ENCODE measurements at regions not wholly inside any gene's neighbourhood (a gene's known extent, or its start where the extent isn't known, plus 50 kb on each side); places are given as distances from the start of the nearest gene placed in this dataset.

GRCh38 chr4:157706155-157706554, 466.7 kb downstream of the GASK1B start:
- no peak for DNase-seq (ENCODE audit: low spot score)
- no peak overlapping the region for H3K9ac ChIP-seq (ENCODE audit: low read depth, low read length, poor library complexity)
- H3K4ac ChIP-seq (ENCODE audit: low read length), result no peak overlapping the region
- H4K91ac ChIP-seq (ENCODE audit: low read depth, low read length, poor library complexity), result no peak overlapping the region
- H3K4me2 ChIP-seq (ENCODE audit: insufficient read depth, low read length, poor library complexity, severe bottlenecking), result no peak overlapping the region
- no peak overlapping the region for H2AFZ ChIP-seq (ENCODE audit: low read length)
- H2AK5ac ChIP-seq (ENCODE audit: low read depth, low read length), result no peak overlapping the region
- H4K8ac ChIP-seq (ENCODE audit: low read depth, low read length), result no peak overlapping the region
- H3K4me1 ChIP-seq (ENCODE audit: control insufficient read depth in 2 of 2, insufficient read depth in 1 of 2, low read depth in 1 of 2, low read length in 2 of 2), result peaks cover 0 to 1% of the 10 kb centered on the region in 2 donors
- no peak overlapping the region for H3K27ac ChIP-seq (replicated peaks; ENCODE audit: low read length)
- H2BK15ac ChIP-seq (ENCODE audit: low read length), result no peak overlapping the region
- no peaks in the 10 kb centered on the region for H3K27me3 ChIP-seq (ENCODE audit: control insufficient read depth in 3 of 3, insufficient read depth in 3 of 3, low read depth in 1 of 3, low read length in 3 of 3)
- no peak overlapping the region for H3K4me3 ChIP-seq (ENCODE audit: low read length in 2 of 2)
- no peak overlapping the region for H3K23ac ChIP-seq (ENCODE audit: low read depth, low read length, poor library complexity)
- H3K14ac ChIP-seq (ENCODE audit: low read length), result no peak overlapping the region
- H2BK120ac ChIP-seq (ENCODE audit: low read depth, low read length), result no peak overlapping the region
- no peaks in the 10 kb centered on the region for H3K9me3 ChIP-seq (replicated peaks in 1 of 2; ENCODE audit: control insufficient read depth in 2 of 2, insufficient read depth in 1 of 2, low read depth in 1 of 2, low read length in 2 of 2)
- H2BK12ac ChIP-seq (ENCODE audit: low read length), result no peak overlapping the region
- no CpG with 5 or more reads among the region's 2 CpGs for WGBS, 2 donors (ENCODE audit: extremely low coverage in 2 of 2, insufficient read length in 2 of 2, insufficient replicate concordance in 1 of 2)
- no peaks in the 10 kb centered on the region for H3K36me3 ChIP-seq (replicated peaks in 1 of 2; ENCODE audit: control insufficient read depth in 2 of 2, insufficient read depth in 2 of 2, low read length in 2 of 2)
- H3K79me1 ChIP-seq (ENCODE audit: low read depth, low read length), result no peaks in the 10 kb centered on the region
- H2BK5ac ChIP-seq (ENCODE audit: low read length), result no peak overlapping the region
- H3K18ac ChIP-seq (ENCODE audit: low read length), result no peak overlapping the region

GRCh38 chr4:157702831-157703230, 470.0 kb downstream of the GASK1B start:
- Histone ChIP-seq H3K27me3 (ENCODE audit: control insufficient read depth in 3 of 3, insufficient read depth in 3 of 3, low read depth in 1 of 3, low read length in 3 of 3) (no peaks in the 10 kb centered on the region), H3K36me3 (replicated peaks in 1 of 2; ENCODE audit: control insufficient read depth in 2 of 2, insufficient read depth in 2 of 2, low read length in 2 of 2) (no peaks in the 10 kb centered on the region), H2AFZ (ENCODE audit: low read length) (no peak overlapping the region), H3K9me3 (replicated peaks in 1 of 2; ENCODE audit: control insufficient read depth in 2 of 2, insufficient read depth in 1 of 2, low read depth in 1 of 2, low read length in 2 of 2) (no peaks in the 10 kb centered on the region), H2BK15ac (ENCODE audit: low read length) (no peak overlapping the region), H3K14ac (ENCODE audit: low read length) (no peak overlapping the region), H3K4me2 (ENCODE audit: insufficient read depth, low read length, poor library complexity, severe bottlenecking) (no peak overlapping the region), H3K4me1 (ENCODE audit: control insufficient read depth in 2 of 2, insufficient read depth in 1 of 2, low read depth in 1 of 2, low read length in 2 of 2) (peaks cover 0 to 1% of the 10 kb centered on the region in 2 donors), H3K79me1 (ENCODE audit: low read depth, low read length) (no peaks in the 10 kb centered on the region), H2BK120ac (ENCODE audit: low read depth, low read length) (no peak overlapping the region), H4K8ac (ENCODE audit: low read depth, low read length) (peak overlapping the region; percentile 43), H3K4me3 (ENCODE audit: low read length in 2 of 2) (no peak overlapping the region), H4K91ac (ENCODE audit: low read depth, low read length, poor library complexity) (no peak overlapping the region), H3K23ac (ENCODE audit: low read depth, low read length, poor library complexity) (no peak overlapping the region), H2BK5ac (ENCODE audit: low read length) (no peak overlapping the region), H2AK5ac (ENCODE audit: low read depth, low read length) (no peak overlapping the region), H3K9ac (ENCODE audit: low read depth, low read length, poor library complexity) (no peak overlapping the region), H3K27ac (replicated peaks; ENCODE audit: low read length) (no peak overlapping the region), H2BK12ac (ENCODE audit: low read length) (no peak overlapping the region), H3K4ac (ENCODE audit: low read length) (no peak overlapping the region), H3K18ac (ENCODE audit: low read length) (no peak overlapping the region)
- WGBS, 2 donors (ENCODE audit: extremely low coverage in 2 of 2, insufficient read length in 2 of 2, insufficient replicate concordance in 1 of 2), result no CpG with 5 or more reads among the region's 3 CpGs
- no peak for DNase-seq (ENCODE audit: low spot score)

- H3K79me1 ChIP-seq (ENCODE audit: low read depth, low read length), result no peaks in the 10 kb centered on the region
- H4K8ac ChIP-seq (ENCODE audit: low read depth, low read length), result no peak overlapping the region
- DNase-seq (ENCODE audit: low spot score), result no peak
- H2BK15ac ChIP-seq (ENCODE audit: low read length), result no peak overlapping the region
- no peaks in the 10 kb centered on the region for H3K9me3 ChIP-seq (replicated peaks in 1 of 2; ENCODE audit: control insufficient read depth in 2 of 2, insufficient read depth in 1 of 2, low read depth in 1 of 2, low read length in 2 of 2)
- H2BK12ac ChIP-seq (ENCODE audit: low read length), result no peak overlapping the region
- no peaks in the 10 kb centered on the region for H3K36me3 ChIP-seq (replicated peaks in 1 of 2; ENCODE audit: control insufficient read depth in 2 of 2, insufficient read depth in 2 of 2, low read length in 2 of 2)
- H3K4me2 ChIP-seq (ENCODE audit: insufficient read depth, low read length, poor library complexity, severe bottlenecking), result no peak overlapping the region
- H3K27me3 ChIP-seq (ENCODE audit: control insufficient read depth in 3 of 3, insufficient read depth in 3 of 3, low read depth in 1 of 3, low read length in 3 of 3), result no peaks in the 10 kb centered on the region
- H3K14ac ChIP-seq (ENCODE audit: low read length), result no peak overlapping the region
- no peak overlapping the region for H3K4me3 ChIP-seq (ENCODE audit: low read length in 2 of 2)
- H3K23ac ChIP-seq (ENCODE audit: low read depth, low read length, poor library complexity), result no peak overlapping the region
- no peak overlapping the region for H2BK120ac ChIP-seq (ENCODE audit: low read depth, low read length)
- no peak overlapping the region for H3K27ac ChIP-seq (replicated peaks; ENCODE audit: low read length)
- no peak overlapping the region for H3K9ac ChIP-seq (ENCODE audit: low read depth, low read length, poor library complexity)
- H4K91ac ChIP-seq (ENCODE audit: low read depth, low read length, poor library complexity), result no peak overlapping the region
- no peak overlapping the region for H3K18ac ChIP-seq (ENCODE audit: low read length)
- H3K4me1 ChIP-seq (ENCODE audit: control insufficient read depth in 2 of 2, insufficient read depth in 1 of 2, low read depth in 1 of 2, low read length in 2 of 2), result peaks cover 0 to 1% of the 10 kb centered on the region in 2 donors
- no peak overlapping the region for H2AFZ ChIP-seq (ENCODE audit: low read length)
- H2AK5ac ChIP-seq (ENCODE audit: low read depth, low read length), result no peak overlapping the region
- WGBS, 2 donors (ENCODE audit: extremely low coverage in 2 of 2, insufficient read length in 2 of 2, insufficient replicate concordance in 1 of 2), result no CpG with 5 or more reads among the region's 3 CpGs
- H3K4ac ChIP-seq (ENCODE audit: low read length), result no peak overlapping the region
- H2BK5ac ChIP-seq (ENCODE audit: low read length), result no peak overlapping the region
These were observed 471.2 kb downstream of the GASK1B start for GRCh38 chr4:157701695-157701994.

GRCh38 chr4:157700898-157701694, 471.7 kb downstream of the GASK1B start:
- Histone ChIP-seq H2BK15ac (ENCODE audit: low read length) (no peak overlapping the region), H3K23ac (ENCODE audit: low read depth, low read length, poor library complexity) (no peak overlapping the region), H2AK5ac (ENCODE audit: low read depth, low read length) (no peak overlapping the region), H3K4me2 (ENCODE audit: insufficient read depth, low read length, poor library complexity, severe bottlenecking) (no peak overlapping the region), H3K27ac (replicated peaks; ENCODE audit: low read length) (no peak overlapping the region), H3K18ac (ENCODE audit: low read length) (no peak overlapping the region), H3K36me3 (replicated peaks in 1 of 2; ENCODE audit: control insufficient read depth in 2 of 2, insufficient read depth in 2 of 2, low read length in 2 of 2) (no peaks in the 10 kb centered on the region), H2AFZ (ENCODE audit: low read length) (no peak overlapping the region), H3K4me1 (ENCODE audit: control insufficient read depth in 2 of 2, insufficient read depth in 1 of 2, low read depth in 1 of 2, low read length in 2 of 2) (peaks cover 0 to 1% of the 10 kb centered on the region in 2 donors), H3K9ac (ENCODE audit: low read depth, low read length, poor library complexity) (no peak overlapping the region), H2BK12ac (ENCODE audit: low read length) (no peak overlapping the region), H3K4ac (ENCODE audit: low read length) (no peak overlapping the region), H3K14ac (ENCODE audit: low read length) (no peak overlapping the region), H3K4me3 (ENCODE audit: low read length in 2 of 2) (no peak overlapping the region), H3K27me3 (ENCODE audit: control insufficient read depth in 3 of 3, insufficient read depth in 3 of 3, low read depth in 1 of 3, low read length in 3 of 3) (no peaks in the 10 kb centered on the region), H3K9me3 (replicated peaks in 1 of 2; ENCODE audit: control insufficient read depth in 2 of 2, insufficient read depth in 1 of 2, low read depth in 1 of 2, low read length in 2 of 2) (no peaks in the 10 kb centered on the region), H4K91ac (ENCODE audit: low read depth, low read length, poor library complexity) (no peak overlapping the region), H3K79me1 (ENCODE audit: low read depth, low read length) (no peaks in the 10 kb centered on the region), H4K8ac (ENCODE audit: low read depth, low read length) (no peak overlapping the region), H2BK120ac (ENCODE audit: low read depth, low read length) (no peak overlapping the region), H2BK5ac (ENCODE audit: low read length) (no peak overlapping the region)
- no CpG with 5 or more reads among the region's 3 CpGs for WGBS, 2 donors (ENCODE audit: extremely low coverage in 2 of 2, insufficient read length in 2 of 2, insufficient replicate concordance in 1 of 2)
- no peak for DNase-seq (ENCODE audit: low spot score)
